Lower lobe of right lung (tissue), 2 donors: ENCODE measurements at regions not wholly inside any gene's neighbourhood (a gene's known extent, or its start where the extent isn't known, plus 50 kb on each side); places are given as distances from the start of the nearest gene placed in this dataset.

ENCODE experiments used
- ATAC-seq, 2 donors: fragments of 200-7000 bp; cut with Tn5 transposase; one replicate each; pipeline ENCODE4 v1.9.1; 2020 to 2022; ENCODE audit warnings: mild to moderate bottlenecking in 2 of 2, moderate library complexity in 2 of 2
- DNase-seq: peaks from one replicate; pipeline ENCODE4 v3.0.0-alpha.2; 2020
- H3K27ac ChIP-seq: fragments of 200-600 bp; one replicate; pipeline ENCODE4 v1.8.0; 2022
- H3K27me3 ChIP-seq: fragments of 200-600 bp; one replicate; pipeline ENCODE4 v1.8.0; 2022; ENCODE audit warnings: low read depth
- H3K36me3 ChIP-seq: fragments of 200-600 bp; one replicate; pipeline ENCODE4 v1.8.0; 2022; ENCODE audit warnings: mild to moderate bottlenecking
- H3K4me1 ChIP-seq: fragments of 200-600 bp; one replicate; pipeline ENCODE4 v1.8.0; 2022
- H3K4me3 ChIP-seq: fragments of 200-600 bp; one replicate; pipeline ENCODE4 v1.8.0; 2022; ENCODE audit warnings: mild to moderate bottlenecking
- H3K9me3 ChIP-seq: fragments of 200-600 bp; one replicate; pipeline ENCODE4 v1.8.0; 2022
- CTCF ChIP-seq: fragments of 200-600 bp; IDR thresholded peaks from one replicate; pipeline ENCODE4 v1.8.0; 2022; ENCODE audit warnings: antibody characterized with exemption, mild to moderate bottlenecking
- intact Hi-C: fragments of 100-400 bp; cut with DNase I; formaldehyde crosslinking; loops from one replicate; pipeline ENCODE4 v1.11.0; 2022
- donor health status: DM: no; HTN: yes; CAD: no; lungs with severe emphysema.

GRCh38 chr4:185932491-185932890 lies 120.5 kb upstream of the SORBS2 start:
- intact Hi-C loops, result no loop called here
- no peak overlapping the region for H3K4me3 ChIP-seq
- ATAC-seq (no peak), DNase-seq (no peak)
- H3K36me3 ChIP-seq, result no peaks in the 10 kb centered on the region
- TF ChIP-seq CTCF, result no peak
- H3K4me1 ChIP-seq, result no peaks in the 10 kb centered on the region
- H3K27ac ChIP-seq, result no peak overlapping the region
- H3K9me3 ChIP-seq, result no peaks in the 10 kb centered on the region
- H3K27me3 ChIP-seq, result no peaks in the 10 kb centered on the region

GRCh38 chr4:185933078-185933581 lies 121.1 kb upstream of the SORBS2 start:
- Histone ChIP-seq H3K36me3 (no peaks in the 10 kb centered on the region), H3K4me3 (no peak overlapping the region), H3K27me3 (no peaks in the 10 kb centered on the region), H3K9me3 (no peaks in the 10 kb centered on the region), H3K27ac (no peak overlapping the region), H3K4me1 (no peaks in the 10 kb centered on the region)
- no peak for ATAC-seq
- intact Hi-C loops, result no loop called here
- TF ChIP-seq CTCF, result no peak
- DNase-seq, result no peak

- Histone ChIP-seq H3K27me3 (no peaks in the 10 kb centered on the region), H3K4me1 (no peaks in the 10 kb centered on the region), H3K27ac (no peak overlapping the region), H3K4me3 (no peak overlapping the region), H3K36me3 (no peaks in the 10 kb centered on the region), H3K9me3 (no peaks in the 10 kb centered on the region)
- intact Hi-C loops, result no loop called here
- no peak for TF ChIP-seq CTCF
- DNase-seq (no peak), ATAC-seq (peak in 1 of 2 donors; percentile 61)
These were observed 124.8 kb upstream of the SORBS2 start for GRCh38 chr4:185936650-185937376.

GRCh38 chr4:185938654-185939053 lies 126.7 kb upstream of the SORBS2 start:
- Histone ChIP-seq H3K27ac (no peak overlapping the region), H3K27me3 (no peaks in the 10 kb centered on the region), H3K4me1 (no peaks in the 10 kb centered on the region), H3K36me3 (no peaks in the 10 kb centered on the region), H3K9me3 (no peaks in the 10 kb centered on the region), H3K4me3 (no peak overlapping the region)
- TF ChIP-seq CTCF, result no peak
- intact Hi-C loops, result no loop called here
- ATAC-seq (no peak), DNase-seq (no peak)

GRCh38 chr4:185941461-185941860 lies 127.5 kb upstream of the TLR3 start:
- ATAC-seq, result peak in 1 of 2 donors; percentile 14
- intact Hi-C loops, result no loop called here
- no peak for TF ChIP-seq CTCF

More at GRCh38 chr4:185941461-185941860, 127.5 kb upstream of the TLR3 start:
- Histone ChIP-seq H3K4me3 (no peak overlapping the region), H3K9me3 (no peaks in the 10 kb centered on the region), H3K4me1 (no peaks in the 10 kb centered on the region), H3K36me3 (no peaks in the 10 kb centered on the region), H3K27ac (no peak overlapping the region), H3K27me3 (no peaks in the 10 kb centered on the region)
- DNase-seq, result no peak
